HL-60 (cell line): ENCODE measurements at regions not wholly inside any gene's neighbourhood (a gene's known extent, or its start where the extent isn't known, plus 50 kb on each side); places are given as distances from the start of the nearest gene placed in this dataset.

Experiments
- DNase-seq, 2 experiments: peaks; one replicate each; pipeline ENCODE4 v3.0.0-alpha.2; 2010 to 2020; ENCODE audit warnings: low read depth in 1 of 2, low spot score in 1 of 2
- H3K27ac ChIP-seq: fragments of 250-450 bp; sonication (Bioruptor Pico); replicated peaks from 2 replicates; pipeline ENCODE4 v1.5.1; 2020; ENCODE audit warnings: mild to moderate bottlenecking, moderate library complexity
- H3K27me3 ChIP-seq: fragments of 250-450 bp; sonication (Bioruptor Pico); 2 replicates; pipeline ENCODE4 v1.5.1; 2021; ENCODE audit warnings: mild to moderate bottlenecking, moderate library complexity; ENCODE audit not compliant: insufficient read depth, poor library complexity, severe bottlenecking
- H3K4me3 ChIP-seq: replicated peaks from 2 replicates; pipeline ENCODE4 v1.5.1; 2011; ENCODE audit warnings: mild to moderate bottlenecking, control low read depth, low read length; ENCODE audit not compliant: insufficient read depth
- GABPA ChIP-seq: IDR thresholded peaks from 2 replicates; pipeline ENCODE4 v1.6.1; 2012; ENCODE audit warnings: low read depth
- POLR2AphosphoS5 ChIP-seq: IDR thresholded peaks from 2 replicates; pipeline ENCODE4 v1.6.1; 2012; ENCODE audit warnings: low read depth
- SPI1 ChIP-seq: IDR thresholded peaks from 2 replicates; pipeline ENCODE4 v1.6.1; 2012; ENCODE audit warnings: low read depth, mild to moderate bottlenecking, borderline replicate concordance
- TF ChIP-seq, protein P1 (sequence below): IDR thresholded peaks from 2 replicates; pipeline ENCODE4 v1.6.1; 2012; ENCODE audit warnings: low read depth; ENCODE audit not compliant: insufficient replicate concordance
- TF ChIP-seq, protein P2 (sequence below): IDR thresholded peaks from one replicate; pipeline ENCODE4 v1.5.1; 2011; ENCODE audit warnings: low read length, control low read depth, inconsistent platforms; ENCODE audit not compliant: insufficient read depth

DNA sequence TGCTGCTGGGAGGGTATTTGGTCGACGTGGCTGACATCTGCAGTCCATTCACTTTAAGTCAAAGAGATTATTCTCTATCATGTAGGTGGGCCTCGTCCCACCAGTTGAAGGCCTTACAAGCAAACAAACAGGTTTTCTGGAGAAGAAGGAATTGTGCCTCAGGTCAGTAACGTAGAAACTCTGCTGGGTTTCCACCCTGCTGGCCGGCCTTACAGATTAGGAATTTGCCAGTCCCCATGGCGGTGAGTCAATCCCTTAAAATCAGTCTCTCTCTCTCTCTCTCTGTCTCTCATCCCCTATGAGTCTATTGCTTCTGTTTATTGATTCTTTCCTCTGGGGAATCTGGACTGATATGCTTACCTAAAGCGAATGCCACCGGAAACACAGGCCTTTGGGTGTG, 75.4 kb upstream of the FGF3 start:
- no peak for TF ChIP-seq SPI1
- TF ChIP-seq, protein P1, sequence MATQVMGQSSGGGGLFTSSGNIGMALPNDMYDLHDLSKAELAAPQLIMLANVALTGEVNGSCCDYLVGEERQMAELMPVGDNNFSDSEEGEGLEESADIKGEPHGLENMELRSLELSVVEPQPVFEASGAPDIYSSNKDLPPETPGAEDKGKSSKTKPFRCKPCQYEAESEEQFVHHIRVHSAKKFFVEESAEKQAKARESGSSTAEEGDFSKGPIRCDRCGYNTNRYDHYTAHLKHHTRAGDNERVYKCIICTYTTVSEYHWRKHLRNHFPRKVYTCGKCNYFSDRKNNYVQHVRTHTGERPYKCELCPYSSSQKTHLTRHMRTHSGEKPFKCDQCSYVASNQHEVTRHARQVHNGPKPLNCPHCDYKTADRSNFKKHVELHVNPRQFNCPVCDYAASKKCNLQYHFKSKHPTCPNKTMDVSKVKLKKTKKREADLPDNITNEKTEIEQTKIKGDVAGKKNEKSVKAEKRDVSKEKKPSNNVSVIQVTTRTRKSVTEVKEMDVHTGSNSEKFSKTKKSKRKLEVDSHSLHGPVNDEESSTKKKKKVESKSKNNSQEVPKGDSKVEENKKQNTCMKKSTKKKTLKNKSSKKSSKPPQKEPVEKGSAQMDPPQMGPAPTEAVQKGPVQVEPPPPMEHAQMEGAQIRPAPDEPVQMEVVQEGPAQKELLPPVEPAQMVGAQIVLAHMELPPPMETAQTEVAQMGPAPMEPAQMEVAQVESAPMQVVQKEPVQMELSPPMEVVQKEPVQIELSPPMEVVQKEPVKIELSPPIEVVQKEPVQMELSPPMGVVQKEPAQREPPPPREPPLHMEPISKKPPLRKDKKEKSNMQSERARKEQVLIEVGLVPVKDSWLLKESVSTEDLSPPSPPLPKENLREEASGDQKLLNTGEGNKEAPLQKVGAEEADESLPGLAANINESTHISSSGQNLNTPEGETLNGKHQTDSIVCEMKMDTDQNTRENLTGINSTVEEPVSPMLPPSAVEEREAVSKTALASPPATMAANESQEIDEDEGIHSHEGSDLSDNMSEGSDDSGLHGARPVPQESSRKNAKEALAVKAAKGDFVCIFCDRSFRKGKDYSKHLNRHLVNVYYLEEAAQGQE: no peak
- no peak for TF ChIP-seq POLR2AphosphoS5
- no peak for TF ChIP-seq GABPA
- TF ChIP-seq, protein P2, sequence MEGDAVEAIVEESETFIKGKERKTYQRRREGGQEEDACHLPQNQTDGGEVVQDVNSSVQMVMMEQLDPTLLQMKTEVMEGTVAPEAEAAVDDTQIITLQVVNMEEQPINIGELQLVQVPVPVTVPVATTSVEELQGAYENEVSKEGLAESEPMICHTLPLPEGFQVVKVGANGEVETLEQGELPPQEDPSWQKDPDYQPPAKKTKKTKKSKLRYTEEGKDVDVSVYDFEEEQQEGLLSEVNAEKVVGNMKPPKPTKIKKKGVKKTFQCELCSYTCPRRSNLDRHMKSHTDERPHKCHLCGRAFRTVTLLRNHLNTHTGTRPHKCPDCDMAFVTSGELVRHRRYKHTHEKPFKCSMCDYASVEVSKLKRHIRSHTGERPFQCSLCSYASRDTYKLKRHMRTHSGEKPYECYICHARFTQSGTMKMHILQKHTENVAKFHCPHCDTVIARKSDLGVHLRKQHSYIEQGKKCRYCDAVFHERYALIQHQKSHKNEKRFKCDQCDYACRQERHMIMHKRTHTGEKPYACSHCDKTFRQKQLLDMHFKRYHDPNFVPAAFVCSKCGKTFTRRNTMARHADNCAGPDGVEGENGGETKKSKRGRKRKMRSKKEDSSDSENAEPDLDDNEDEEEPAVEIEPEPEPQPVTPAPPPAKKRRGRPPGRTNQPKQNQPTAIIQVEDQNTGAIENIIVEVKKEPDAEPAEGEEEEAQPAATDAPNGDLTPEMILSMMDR: no peak
- peaks cover 10% of the 10 kb centered on the region for H3K27me3 ChIP-seq
- no peak overlapping the region for H3K4me3 ChIP-seq
- no peak for DNase-seq
- H3K27ac ChIP-seq: no peak overlapping the region

DNA sequence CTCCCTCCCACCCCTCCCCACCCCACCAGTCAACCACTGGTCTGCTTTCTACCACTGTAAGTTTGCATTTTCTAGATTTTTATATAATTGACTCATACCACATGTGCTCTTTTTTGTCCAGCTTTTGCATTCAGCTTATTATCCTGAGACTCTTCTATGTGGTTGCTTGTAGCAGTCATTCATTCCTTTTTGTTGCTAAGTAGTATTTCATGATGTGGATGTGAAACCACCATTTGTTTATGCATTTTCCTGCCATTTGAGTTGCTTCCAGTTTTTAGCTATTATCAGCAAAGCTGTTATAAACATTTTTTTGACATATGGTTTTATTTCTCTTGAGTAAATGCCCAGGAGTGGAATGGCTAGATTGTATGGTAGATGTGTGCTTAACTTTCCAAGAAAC, 77.0 kb upstream of the FGF3 start:
- Histone ChIP-seq H3K27ac (no peak overlapping the region), H3K4me3 (no peak overlapping the region), H3K27me3 (peaks cover 3% of the 10 kb centered on the region)
- TF ChIP-seq, protein P2: no peak
- TF ChIP-seq GABPA (no peak), POLR2AphosphoS5 (no peak), SPI1 (no peak)
- TF ChIP-seq, protein P1: no peak
- DNase-seq: no peak

DNA sequence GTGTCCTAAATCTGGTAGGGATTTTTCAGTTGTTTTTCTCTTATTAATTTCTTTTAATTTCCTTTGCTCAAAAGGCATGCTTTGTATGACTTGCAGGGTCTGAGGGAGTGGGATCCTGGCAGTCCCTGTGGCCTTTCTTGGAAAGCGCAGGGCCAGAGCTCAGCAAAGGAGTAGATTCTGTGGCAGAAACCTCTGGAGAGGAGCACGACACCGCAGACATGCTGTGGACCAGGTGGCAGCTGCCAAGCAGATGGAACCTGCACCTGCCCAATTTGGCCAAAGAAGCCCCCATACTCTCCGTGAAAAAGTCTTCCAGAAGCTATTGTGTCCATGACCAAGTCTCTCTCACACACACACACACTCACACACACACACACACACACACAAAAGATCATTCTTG, 78.9 kb upstream of the FGF3 start:
- Histone ChIP-seq H3K4me3 (no peak overlapping the region), H3K27me3 (peaks cover 3% of the 10 kb centered on the region), H3K27ac (no peak overlapping the region)
- TF ChIP-seq, protein P2: no peak
- no peak for TF ChIP-seq SPI1
- TF ChIP-seq, protein P1: no peak
- TF ChIP-seq GABPA: no peak
- no peak for TF ChIP-seq POLR2AphosphoS5
- no peak for DNase-seq
